Upper lobe of left lung (tissue), 4 donors: ENCODE measurements at regions not wholly inside any gene's neighbourhood (a gene's known extent, or its start where the extent isn't known, plus 50 kb on each side); places are given as distances from the start of the nearest gene placed in this dataset.

Experiments used
- CTCF ChIP-seq, 6 experiments: fragments of 450-650 bp in 4 of 6; fragments of 200-600 bp in 2 of 6; sonication (generic) in 2 of 6; IDR thresholded peaks; one replicate each; pipeline ENCODE4 v1.5.1; 2016 to 2019; ENCODE audit warnings: antibody characterized with exemption in 6 of 6
- EP300 ChIP-seq, 4 donors: sonication (generic); formaldehyde crosslinking; IDR thresholded peaks; one replicate each; pipeline ENCODE4 v1.5.1; 2017; ENCODE audit warnings: antibody characterized with exemption in 4 of 4, control low read depth in 2 of 4
- POLR2AphosphoS5 ChIP-seq, 2 donors: sonication (generic); formaldehyde crosslinking; IDR thresholded peaks; one replicate each; pipeline ENCODE4 v1.5.1; 2017; ENCODE audit warnings: antibody characterized with exemption in 2 of 2

GRCh38 chr18:51622702-51623101 lies 425.2 kb upstream of the MEX3C start:
- TF ChIP-seq CTCF (IDR thresholded peaks at IDR 0.05): no peak
- TF ChIP-seq EP300 (IDR thresholded peaks at IDR 0.05): no peak
- no peak for TF ChIP-seq POLR2AphosphoS5 (IDR thresholded peaks at IDR 0.05)
